ENCODE measurements at regions not wholly inside any gene's neighbourhood (a gene's known extent, or its start where the extent isn't known, plus 50 kb on each side); places are given as distances from the start of the nearest gene placed in this dataset.

DNA sequence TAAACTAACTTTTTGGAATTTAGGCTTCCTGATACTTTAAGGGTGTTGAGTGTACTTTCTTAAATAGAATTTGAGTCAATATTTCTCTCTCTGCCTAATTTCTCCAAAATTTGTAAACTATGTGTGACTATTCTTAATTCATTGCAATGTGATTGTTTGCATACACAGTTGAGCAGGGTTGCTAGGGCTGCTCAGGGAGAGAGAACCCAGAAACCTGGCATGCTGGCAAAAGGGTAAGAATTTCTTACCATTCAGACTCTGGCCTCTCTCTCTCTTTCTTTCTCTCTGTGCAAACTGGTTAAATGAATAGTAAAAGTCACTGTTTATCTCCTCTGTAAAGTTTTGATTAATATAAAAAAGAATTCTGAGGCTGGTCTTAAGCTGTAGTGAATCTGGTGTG lies 51.0 kb upstream of the NAMPT start:
- TF ChIP-seq POLR2A (IDR thresholded peaks at IDR 0.05): no peak
- TF ChIP-seq, protein P1, sequence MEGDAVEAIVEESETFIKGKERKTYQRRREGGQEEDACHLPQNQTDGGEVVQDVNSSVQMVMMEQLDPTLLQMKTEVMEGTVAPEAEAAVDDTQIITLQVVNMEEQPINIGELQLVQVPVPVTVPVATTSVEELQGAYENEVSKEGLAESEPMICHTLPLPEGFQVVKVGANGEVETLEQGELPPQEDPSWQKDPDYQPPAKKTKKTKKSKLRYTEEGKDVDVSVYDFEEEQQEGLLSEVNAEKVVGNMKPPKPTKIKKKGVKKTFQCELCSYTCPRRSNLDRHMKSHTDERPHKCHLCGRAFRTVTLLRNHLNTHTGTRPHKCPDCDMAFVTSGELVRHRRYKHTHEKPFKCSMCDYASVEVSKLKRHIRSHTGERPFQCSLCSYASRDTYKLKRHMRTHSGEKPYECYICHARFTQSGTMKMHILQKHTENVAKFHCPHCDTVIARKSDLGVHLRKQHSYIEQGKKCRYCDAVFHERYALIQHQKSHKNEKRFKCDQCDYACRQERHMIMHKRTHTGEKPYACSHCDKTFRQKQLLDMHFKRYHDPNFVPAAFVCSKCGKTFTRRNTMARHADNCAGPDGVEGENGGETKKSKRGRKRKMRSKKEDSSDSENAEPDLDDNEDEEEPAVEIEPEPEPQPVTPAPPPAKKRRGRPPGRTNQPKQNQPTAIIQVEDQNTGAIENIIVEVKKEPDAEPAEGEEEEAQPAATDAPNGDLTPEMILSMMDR (IDR thresholded peaks at IDR 0.05): no peak

All from Peyer's patch (tissue), 4 donors.